HEK293 (cell line): ENCODE measurements at regions not wholly inside any gene's neighbourhood (a gene's known extent, or its start where the extent isn't known, plus 50 kb on each side); places are given as distances from the start of the nearest gene placed in this dataset.

ENCODE experiments used
- CTCF ChIA-PET: fragments of 350-600 bp; formaldehyde crosslinking; extraction: SDS; loops from one replicate; lab custom pipeline; 2021; ENCODE audit warnings: antibody characterized with exemption; lab: Yijun Ruan, JAX
- POLR2A ChIA-PET: fragments of 300-600 bp; formaldehyde crosslinking; extraction: SDS; loops from one replicate; lab custom pipeline; 2020; ENCODE audit warnings: antibody characterized with exemption, inconsistent platforms; lab: Yijun Ruan, JAX
- H3K27ac ChIP-seq: fragments of 200-500 bp; sonication (Bioruptor generic); 2 replicates; pipeline ENCODE4 v1.5.1; 2014; ENCODE audit warnings: low read depth, low read length, control low read depth, inconsistent platforms; ENCODE audit errors: extremely low read depth
- H3K36me3 ChIP-seq, 2 experiments: fragments of 200-500 bp in 1 of 2; sonication (Bioruptor generic) in 1 of 2; 1 replicate in 1 of 2; 2 replicates in 1 of 2; pipeline ENCODE4 v1.5.1; 2014 to 2017; ENCODE audit warnings: inconsistent platforms in 2 of 2, low read length in 2 of 2; ENCODE audit not compliant: control insufficient read depth in 2 of 2, insufficient read depth in 1 of 2
- H3K4me1 ChIP-seq: fragments of 200-500 bp; sonication (Bioruptor generic); 2 replicates; pipeline ENCODE4 v1.5.1; 2014; ENCODE audit warnings: mild to moderate bottlenecking, low read length, inconsistent platforms; ENCODE audit not compliant: control insufficient read depth, insufficient read depth
- H3K4me3 ChIP-seq: 2 replicates; pipeline ENCODE4 v1.5.1; 2011; ENCODE audit warnings: low read depth, mild to moderate bottlenecking, control low read depth, low read length, moderate library complexity
- H3K9me3 ChIP-seq: fragments of 200-500 bp; sonication (Bioruptor generic); 2 replicates; pipeline ENCODE4 v1.5.1; 2014; ENCODE audit warnings: low read depth, low read length, inconsistent platforms; ENCODE audit not compliant: control insufficient read depth, insufficient read depth
- GFI1B ChIP-seq: fragments of 450-650 bp; formaldehyde crosslinking; IDR thresholded peaks from 2 replicates; pipeline ENCODE4 v1.5.1; 2016; ENCODE audit warnings: missing biosample characterization, missing genetic modification characterization
- MYNN ChIP-seq: fragments of 450-650 bp; formaldehyde crosslinking; IDR thresholded peaks from 2 replicates; pipeline ENCODE4 v1.5.1; 2016; ENCODE audit warnings: missing biosample characterization, missing genetic modification characterization, borderline replicate concordance
- MZF1 ChIP-seq: fragments of 450-650 bp; formaldehyde crosslinking; IDR thresholded peaks from 2 replicates; pipeline ENCODE4 v1.5.1; 2017; ENCODE audit warnings: missing biosample characterization, missing genetic modification characterization, borderline replicate concordance
- PBX3 ChIP-seq: sonication (generic); formaldehyde crosslinking; IDR thresholded peaks from 2 replicates; pipeline ENCODE4 v1.8.1; 2022; ENCODE audit warnings: mild to moderate bottlenecking, moderate library complexity, missing genetic modification reagents
- PRDM1 ChIP-seq: fragments of 450-650 bp; formaldehyde crosslinking; IDR thresholded peaks from 2 replicates; pipeline ENCODE4; 2016; ENCODE audit warnings: missing biosample characterization, missing genetic modification characterization
- ZBTB7A ChIP-seq: fragments of 450-650 bp; formaldehyde crosslinking; IDR thresholded peaks from 2 replicates; pipeline ENCODE4 v1.5.1; 2016; ENCODE audit warnings: low read depth, missing biosample characterization, missing genetic modification characterization
- ZBTB8A ChIP-seq: fragments of 450-650 bp; formaldehyde crosslinking; IDR thresholded peaks from 2 replicates; pipeline ENCODE4 v1.5.1; 2016; ENCODE audit warnings: missing biosample characterization, missing genetic modification characterization
- ZNF114 ChIP-seq: fragments of 450-650 bp; formaldehyde crosslinking; IDR thresholded peaks from 2 replicates; pipeline ENCODE4 v1.5.0; 2017; ENCODE audit warnings: missing biosample characterization, missing genetic modification characterization
- ZNF146 ChIP-seq: fragments of 450-650 bp; formaldehyde crosslinking; IDR thresholded peaks from 2 replicates; pipeline ENCODE4 v1.5.1; 2016; ENCODE audit warnings: missing biosample characterization, missing genetic modification characterization
- ZNF214 ChIP-seq: fragments of 450-650 bp; formaldehyde crosslinking; IDR thresholded peaks from 2 replicates; pipeline ENCODE4 v1.5.1; 2017; ENCODE audit warnings: missing biosample characterization, mild to moderate bottlenecking, missing genetic modification characterization, borderline replicate concordance
- ZNF26 ChIP-seq: fragments of 450-650 bp; formaldehyde crosslinking; IDR thresholded peaks from 2 replicates; pipeline ENCODE4 v1.5.1; 2016; ENCODE audit warnings: missing biosample characterization, missing genetic modification characterization
- ZNF350 ChIP-seq: fragments of 450-650 bp; formaldehyde crosslinking; IDR thresholded peaks from 2 replicates; pipeline ENCODE4 v1.5.0; 2017; ENCODE audit warnings: missing biosample characterization, mild to moderate bottlenecking, missing genetic modification characterization
- ZNF501 ChIP-seq: fragments of 450-650 bp; formaldehyde crosslinking; IDR thresholded peaks from 2 replicates; pipeline ENCODE4 v1.5.1; 2016; ENCODE audit warnings: missing biosample characterization, missing genetic modification characterization
- ZNF513 ChIP-seq: fragments of 450-650 bp; IDR thresholded peaks from 2 replicates; pipeline ENCODE4 v1.5.1; 2018; ENCODE audit warnings: missing biosample characterization, missing genetic modification characterization
- ZNF518A ChIP-seq: fragments of 450-650 bp; formaldehyde crosslinking; conservative IDR thresholded peaks from 2 replicates; pipeline ENCODE4 v1.5.1; 2016; ENCODE audit warnings: low read depth, missing biosample characterization, missing genetic modification characterization
- ZNF596 ChIP-seq: fragments of 450-650 bp; IDR thresholded peaks from 2 replicates; pipeline ENCODE4 v1.5.0; 2018; ENCODE audit warnings: missing biosample characterization, mild to moderate bottlenecking, missing genetic modification characterization, moderate library complexity
- ZNF624 ChIP-seq: fragments of 450-650 bp; formaldehyde crosslinking; IDR thresholded peaks from 2 replicates; pipeline ENCODE4 v1.5.1; 2017; ENCODE audit warnings: missing biosample characterization, missing genetic modification characterization
- ZNF677 ChIP-seq: fragments of 450-650 bp; IDR thresholded peaks from 2 replicates; pipeline ENCODE4 v1.5.0; 2018; ENCODE audit warnings: missing biosample characterization, mild to moderate bottlenecking, missing genetic modification characterization, moderate library complexity
- TF ChIP-seq, protein P1 (sequence below): fragments of 450-650 bp; formaldehyde crosslinking; IDR thresholded peaks from 2 replicates; pipeline ENCODE4 v1.5.1; 2016; ENCODE audit warnings: missing biosample characterization, missing genetic modification characterization, borderline replicate concordance

DNA sequence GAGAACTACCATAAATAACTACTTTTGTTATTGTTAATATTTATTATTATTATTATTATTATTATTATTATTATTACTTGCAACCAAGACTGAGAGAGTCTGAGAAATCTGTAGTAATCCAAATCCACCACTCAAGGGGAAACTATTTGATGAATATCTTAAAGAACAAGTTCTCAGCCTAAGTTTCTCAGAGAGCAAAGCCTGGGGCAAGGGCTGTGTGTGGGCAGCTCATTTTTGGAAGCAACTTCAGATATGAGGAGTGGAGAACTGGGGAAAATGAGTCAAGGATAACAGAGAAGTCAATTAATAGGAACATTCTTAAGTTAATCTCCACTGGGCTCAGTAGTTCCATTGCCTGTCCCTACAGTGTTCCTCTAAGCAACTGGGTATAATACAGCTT, 57.1 kb upstream of the KCNJ16 start:
- TF ChIP-seq MYNN (tag by site-specific recombination): no peak
- TF ChIP-seq PRDM1 (tag by site-specific recombination): no peak
- TF ChIP-seq GFI1B: no peak
- TF ChIP-seq ZNF114 (tag by site-specific recombination): no peak
- TF ChIP-seq, protein P1, sequence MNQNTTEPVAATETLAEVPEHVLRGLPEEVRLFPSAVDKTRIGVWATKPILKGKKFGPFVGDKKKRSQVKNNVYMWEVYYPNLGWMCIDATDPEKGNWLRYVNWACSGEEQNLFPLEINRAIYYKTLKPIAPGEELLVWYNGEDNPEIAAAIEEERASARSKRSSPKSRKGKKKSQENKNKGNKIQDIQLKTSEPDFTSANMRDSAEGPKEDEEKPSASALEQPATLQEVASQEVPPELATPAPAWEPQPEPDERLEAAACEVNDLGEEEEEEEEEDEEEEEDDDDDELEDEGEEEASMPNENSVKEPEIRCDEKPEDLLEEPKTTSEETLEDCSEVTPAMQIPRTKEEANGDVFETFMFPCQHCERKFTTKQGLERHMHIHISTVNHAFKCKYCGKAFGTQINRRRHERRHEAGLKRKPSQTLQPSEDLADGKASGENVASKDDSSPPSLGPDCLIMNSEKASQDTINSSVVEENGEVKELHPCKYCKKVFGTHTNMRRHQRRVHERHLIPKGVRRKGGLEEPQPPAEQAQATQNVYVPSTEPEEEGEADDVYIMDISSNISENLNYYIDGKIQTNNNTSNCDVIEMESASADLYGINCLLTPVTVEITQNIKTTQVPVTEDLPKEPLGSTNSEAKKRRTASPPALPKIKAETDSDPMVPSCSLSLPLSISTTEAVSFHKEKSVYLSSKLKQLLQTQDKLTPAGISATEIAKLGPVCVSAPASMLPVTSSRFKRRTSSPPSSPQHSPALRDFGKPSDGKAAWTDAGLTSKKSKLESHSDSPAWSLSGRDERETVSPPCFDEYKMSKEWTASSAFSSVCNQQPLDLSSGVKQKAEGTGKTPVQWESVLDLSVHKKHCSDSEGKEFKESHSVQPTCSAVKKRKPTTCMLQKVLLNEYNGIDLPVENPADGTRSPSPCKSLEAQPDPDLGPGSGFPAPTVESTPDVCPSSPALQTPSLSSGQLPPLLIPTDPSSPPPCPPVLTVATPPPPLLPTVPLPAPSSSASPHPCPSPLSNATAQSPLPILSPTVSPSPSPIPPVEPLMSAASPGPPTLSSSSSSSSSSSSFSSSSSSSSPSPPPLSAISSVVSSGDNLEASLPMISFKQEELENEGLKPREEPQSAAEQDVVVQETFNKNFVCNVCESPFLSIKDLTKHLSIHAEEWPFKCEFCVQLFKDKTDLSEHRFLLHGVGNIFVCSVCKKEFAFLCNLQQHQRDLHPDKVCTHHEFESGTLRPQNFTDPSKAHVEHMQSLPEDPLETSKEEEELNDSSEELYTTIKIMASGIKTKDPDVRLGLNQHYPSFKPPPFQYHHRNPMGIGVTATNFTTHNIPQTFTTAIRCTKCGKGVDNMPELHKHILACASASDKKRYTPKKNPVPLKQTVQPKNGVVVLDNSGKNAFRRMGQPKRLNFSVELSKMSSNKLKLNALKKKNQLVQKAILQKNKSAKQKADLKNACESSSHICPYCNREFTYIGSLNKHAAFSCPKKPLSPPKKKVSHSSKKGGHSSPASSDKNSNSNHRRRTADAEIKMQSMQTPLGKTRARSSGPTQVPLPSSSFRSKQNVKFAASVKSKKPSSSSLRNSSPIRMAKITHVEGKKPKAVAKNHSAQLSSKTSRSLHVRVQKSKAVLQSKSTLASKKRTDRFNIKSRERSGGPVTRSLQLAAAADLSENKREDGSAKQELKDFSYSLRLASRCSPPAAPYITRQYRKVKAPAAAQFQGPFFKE (tag by site-specific recombination): no peak
- no peak for TF ChIP-seq ZNF624
- no peak for TF ChIP-seq PBX3 (CRISPR knock-in tag)
- TF ChIP-seq ZNF513 (tag by site-specific recombination): no peak
- TF ChIP-seq ZNF596 (tag by site-specific recombination): no peak
- no peak for TF ChIP-seq ZBTB7A (tag by site-specific recombination)
- TF ChIP-seq ZNF501: no peak
- TF ChIP-seq ZNF518A (tag by site-specific recombination): no peak
- TF ChIP-seq ZNF146 (tag by site-specific recombination): no peak
- no peak for TF ChIP-seq ZBTB8A (tag by site-specific recombination)
- TF ChIP-seq MZF1 (tag by site-specific recombination): no peak
- TF ChIP-seq ZNF26 (tag by site-specific recombination): no peak
- TF ChIP-seq ZNF214 (tag by site-specific recombination): no peak
- TF ChIP-seq ZNF677: no peak
- no peak for TF ChIP-seq ZNF350 (tag by site-specific recombination)
- CTCF ChIA-PET: interaction anchor here (0.6 kb wide), 1 partner anchor 9 kb away, joined by 4 read pairs; no protein-coding TSS in a partner anchor

More for the DNA sequence above, 57.1 kb upstream of the KCNJ16 start:
- H3K4me3 ChIP-seq: no peak overlapping the region
- H3K27ac ChIP-seq: no peak overlapping the region
- no peaks in the 10 kb centered on the region; the same call in 1 of the 2 replicates for H3K4me1 ChIP-seq
- POLR2A ChIA-PET: no interaction called here
- H3K9me3 ChIP-seq: no peaks in the 10 kb centered on the region
- H3K36me3 ChIP-seq: no peaks in the 10 kb centered on the region
